PC-3 (cell line): ENCODE measurements at regions not wholly inside any gene's neighbourhood (a gene's known extent, or its start where the extent isn't known, plus 50 kb on each side); places are given as distances from the start of the nearest gene placed in this dataset.

Source experiments
- EZH2 ChIP-seq: fragments of 300-600 bp; sonication (generic); IDR thresholded peaks from one replicate; pipeline ENCODE4 v1.6.1; 2017; ENCODE audit warnings: antibody characterized with exemption, mild to moderate bottlenecking, low read length; ENCODE audit not compliant: unreplicated experiment
- EZH2phosphoT487 ChIP-seq: fragments of 300-600 bp; sonication (generic); IDR thresholded peaks from 2 replicates; pipeline ENCODE4 v1.6.1; 2018; ENCODE audit warnings: mild to moderate bottlenecking, antibody characterized with exemption, low read length, borderline replicate concordance
- TF ChIP-seq, protein P1 (sequence below): fragments of 300-600 bp; sonication (generic); conservative IDR thresholded peaks from 2 replicates; pipeline ENCODE4 v1.5.1; 2017; ENCODE audit warnings: antibody characterized with exemption, low read depth, mild to moderate bottlenecking, low read length

- TF ChIP-seq, protein P1, sequence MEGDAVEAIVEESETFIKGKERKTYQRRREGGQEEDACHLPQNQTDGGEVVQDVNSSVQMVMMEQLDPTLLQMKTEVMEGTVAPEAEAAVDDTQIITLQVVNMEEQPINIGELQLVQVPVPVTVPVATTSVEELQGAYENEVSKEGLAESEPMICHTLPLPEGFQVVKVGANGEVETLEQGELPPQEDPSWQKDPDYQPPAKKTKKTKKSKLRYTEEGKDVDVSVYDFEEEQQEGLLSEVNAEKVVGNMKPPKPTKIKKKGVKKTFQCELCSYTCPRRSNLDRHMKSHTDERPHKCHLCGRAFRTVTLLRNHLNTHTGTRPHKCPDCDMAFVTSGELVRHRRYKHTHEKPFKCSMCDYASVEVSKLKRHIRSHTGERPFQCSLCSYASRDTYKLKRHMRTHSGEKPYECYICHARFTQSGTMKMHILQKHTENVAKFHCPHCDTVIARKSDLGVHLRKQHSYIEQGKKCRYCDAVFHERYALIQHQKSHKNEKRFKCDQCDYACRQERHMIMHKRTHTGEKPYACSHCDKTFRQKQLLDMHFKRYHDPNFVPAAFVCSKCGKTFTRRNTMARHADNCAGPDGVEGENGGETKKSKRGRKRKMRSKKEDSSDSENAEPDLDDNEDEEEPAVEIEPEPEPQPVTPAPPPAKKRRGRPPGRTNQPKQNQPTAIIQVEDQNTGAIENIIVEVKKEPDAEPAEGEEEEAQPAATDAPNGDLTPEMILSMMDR: no peak
- no peak for TF ChIP-seq EZH2
- TF ChIP-seq EZH2phosphoT487: no peak
Observed at GRCh38 chr5:122707796-122708195, 67.1 kb upstream of the SNX2 start.
